ENCODE measurements at regions not wholly inside any gene's neighbourhood (a gene's known extent, or its start where the extent isn't known, plus 50 kb on each side); places are given as distances from the start of the nearest gene placed in this dataset.

DNA sequence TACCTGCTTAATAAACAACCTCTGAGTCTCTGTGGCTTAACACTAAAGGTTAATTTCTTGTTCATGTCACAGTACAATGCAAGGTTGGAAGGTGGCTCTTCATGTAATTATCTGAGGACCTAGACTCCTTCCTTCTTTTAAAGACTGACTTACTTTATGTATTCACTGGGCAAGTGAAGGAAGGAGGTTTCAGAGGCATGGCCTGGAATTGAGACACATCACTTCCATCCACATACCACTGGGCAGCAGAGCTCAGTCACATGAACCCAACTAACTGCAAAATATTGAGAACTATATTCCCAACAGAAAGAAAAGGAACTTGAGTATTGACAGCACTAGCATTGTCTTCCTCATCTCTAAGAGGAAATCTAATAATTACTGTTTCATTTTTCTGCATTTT is 57.5 kb upstream of the FN1 start:
- TF ChIP-seq, protein P1, sequence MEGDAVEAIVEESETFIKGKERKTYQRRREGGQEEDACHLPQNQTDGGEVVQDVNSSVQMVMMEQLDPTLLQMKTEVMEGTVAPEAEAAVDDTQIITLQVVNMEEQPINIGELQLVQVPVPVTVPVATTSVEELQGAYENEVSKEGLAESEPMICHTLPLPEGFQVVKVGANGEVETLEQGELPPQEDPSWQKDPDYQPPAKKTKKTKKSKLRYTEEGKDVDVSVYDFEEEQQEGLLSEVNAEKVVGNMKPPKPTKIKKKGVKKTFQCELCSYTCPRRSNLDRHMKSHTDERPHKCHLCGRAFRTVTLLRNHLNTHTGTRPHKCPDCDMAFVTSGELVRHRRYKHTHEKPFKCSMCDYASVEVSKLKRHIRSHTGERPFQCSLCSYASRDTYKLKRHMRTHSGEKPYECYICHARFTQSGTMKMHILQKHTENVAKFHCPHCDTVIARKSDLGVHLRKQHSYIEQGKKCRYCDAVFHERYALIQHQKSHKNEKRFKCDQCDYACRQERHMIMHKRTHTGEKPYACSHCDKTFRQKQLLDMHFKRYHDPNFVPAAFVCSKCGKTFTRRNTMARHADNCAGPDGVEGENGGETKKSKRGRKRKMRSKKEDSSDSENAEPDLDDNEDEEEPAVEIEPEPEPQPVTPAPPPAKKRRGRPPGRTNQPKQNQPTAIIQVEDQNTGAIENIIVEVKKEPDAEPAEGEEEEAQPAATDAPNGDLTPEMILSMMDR (IDR thresholded peaks at IDR 0.05) = no peak
- TF ChIP-seq SIN3A (IDR thresholded peaks at IDR 0.05; ENCODE audit: borderline replicate concordance, insufficient read depth, low read depth, low read length) (no peak), TCF7L2 (IDR thresholded peaks at IDR 0.05; ENCODE audit: low read depth, low read length) (no peak)
